Spleen (tissue), 7 donors: ENCODE measurements at regions not wholly inside any gene's neighbourhood (a gene's known extent, or its start where the extent isn't known, plus 50 kb on each side); places are given as distances from the start of the nearest gene placed in this dataset.

Source experiments
- CTCF ChIP-seq, 11 experiments: fragments of 200-600 bp in 7 of 11; fragments of 450-650 bp in 4 of 11; sonication (generic) in 4 of 11; IDR thresholded peaks in 8 of 11; conservative IDR thresholded peaks in 3 of 11; 1 replicate in 7 of 11; 2 replicates in 4 of 11; pipeline versions ENCODE4 v1.4.0 to v1.8.0; 2016 to 2021; ENCODE audit warnings: antibody characterized with exemption in 11 of 11, inconsistent platforms in 4 of 11, mild to moderate bottlenecking in 1 of 11
- POLR2A ChIP-seq, 3 donors: fragments of 450-650 bp; IDR thresholded peaks; one replicate each; pipeline ENCODE4 v1.5.1; 2017; ENCODE audit warnings: antibody characterized with exemption in 3 of 3, mild to moderate bottlenecking in 1 of 3
- donor health status: DM: no; HTN: no; CAD: no; lungs with moderate emphysema.
- donor health status: DM: no; HTN: no; CAD: no.
- donor health status: DM: no; HTN: no; CAD: no.

GRCh38 chr22:27571463-27572277, 229.9 kb downstream of the MN1 start:
- TF ChIP-seq POLR2A (IDR thresholded peaks at IDR 0.05) (no peak), CTCF (IDR thresholded peaks at IDR 0.05 in 8 of 11, conservative IDR thresholded peaks at IDR 0.05 in 3 of 11) (no peak)
